ENCODE measurements at regions not wholly inside any gene's neighbourhood (a gene's known extent, or its start where the extent isn't known, plus 50 kb on each side); places are given as distances from the start of the nearest gene placed in this dataset.

DNA sequence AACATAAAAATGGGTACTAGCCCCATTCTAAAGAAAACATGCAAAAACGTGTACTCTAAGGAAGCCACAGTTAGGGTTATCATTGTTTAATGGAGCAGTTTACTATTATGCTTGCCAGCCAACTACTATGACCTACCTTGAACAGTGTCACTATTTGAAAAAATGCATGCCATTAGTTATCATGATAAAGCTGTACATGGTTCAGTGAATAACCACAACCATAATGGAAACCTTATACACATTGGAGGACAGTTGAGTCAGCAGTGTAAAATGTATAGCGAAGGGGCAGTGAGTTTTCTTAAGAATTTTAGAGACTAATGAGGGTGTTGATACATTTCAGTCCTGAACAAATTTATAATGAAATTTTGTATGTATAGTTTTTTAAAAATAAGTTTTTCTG lies 381.9 kb downstream of the GRXCR1 start (continued):
- TF ChIP-seq, protein P1, sequence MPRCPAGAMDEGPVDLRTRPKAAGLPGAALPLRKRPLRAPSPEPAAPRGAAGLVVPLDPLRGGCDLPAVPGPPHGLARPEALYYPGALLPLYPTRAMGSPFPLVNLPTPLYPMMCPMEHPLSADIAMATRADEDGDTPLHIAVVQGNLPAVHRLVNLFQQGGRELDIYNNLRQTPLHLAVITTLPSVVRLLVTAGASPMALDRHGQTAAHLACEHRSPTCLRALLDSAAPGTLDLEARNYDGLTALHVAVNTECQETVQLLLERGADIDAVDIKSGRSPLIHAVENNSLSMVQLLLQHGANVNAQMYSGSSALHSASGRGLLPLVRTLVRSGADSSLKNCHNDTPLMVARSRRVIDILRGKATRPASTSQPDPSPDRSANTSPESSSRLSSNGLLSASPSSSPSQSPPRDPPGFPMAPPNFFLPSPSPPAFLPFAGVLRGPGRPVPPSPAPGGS (CRISPR knock-in tag; IDR thresholded peaks at IDR 0.05): no peak

DNA sequence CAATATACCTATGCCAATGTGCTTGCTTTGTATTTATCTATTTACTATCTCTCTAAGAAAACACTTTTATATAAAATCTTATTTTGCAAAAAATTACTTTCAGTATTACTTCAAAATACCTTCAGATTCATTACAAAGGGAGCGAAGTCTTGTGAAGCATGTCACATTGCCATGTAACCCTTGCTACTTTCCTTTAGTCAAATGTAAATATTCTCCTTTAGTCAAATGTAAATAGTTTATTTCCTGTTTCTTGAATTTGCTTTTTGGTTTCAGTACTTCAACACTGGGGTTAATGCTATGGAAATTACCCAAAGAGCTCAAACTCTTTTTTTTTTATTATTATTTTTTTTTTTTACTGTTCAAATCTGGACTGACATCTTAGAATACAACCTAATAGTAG lies 383.3 kb downstream of the GRXCR1 start:
- Histone ChIP-seq H2AFZ (ENCODE audit: low read length) (no peak overlapping the region), H3K4me3 (replicated peaks in 1 of 3; ENCODE audit: insufficient read depth in 1 of 3, low read depth in 2 of 3, low read length in 3 of 3) (no peak overlapping the region), H3K4me2 (ENCODE audit: low read depth, low read length) (no peak overlapping the region), H3K27ac (ENCODE audit: extremely low read length, insufficient read depth, low read length) (no peak overlapping the region), H3K9ac (ENCODE audit: insufficient read depth, low read depth, low read length) (no peak overlapping the region), H3K79me2 (ENCODE audit: insufficient read depth, low read length) (no peaks in the 10 kb centered on the region), H3K9me3 (ENCODE audit: low read length) (peaks cover 30% of the 10 kb centered on the region), H4K20me1 (ENCODE audit: insufficient read depth, low read length) (no peaks in the 10 kb centered on the region), H3K27me3 (ENCODE audit: control insufficient read depth in 1 of 2, insufficient read depth in 2 of 2, low read length in 2 of 2) (no peaks in the 10 kb centered on the region), H3K4me1 (ENCODE audit: insufficient read depth, low read length) (no peaks in the 10 kb centered on the region), H3K36me3 (replicated peaks in 1 of 2; ENCODE audit: control insufficient read depth in 1 of 2, insufficient read depth in 2 of 2, low read length in 2 of 2) (no peaks in the 10 kb centered on the region)
- 66% methylated on average over 1 of the region's 1 CpG for WGBS (ENCODE audit: low lambda C conversion rate)
- in situ Hi-C loops (cut with HindIII; ENCODE audit: extremely low pct_ligation_motif_present, low pct_unique_long_range_greater_than_20kb) (no loop called here), intact Hi-C loops (cut with micrococcal nuclease; ENCODE audit: unreplicated experiment) (no loop called here)
- no TSS peak for BruUV-seq (replicated peaks)
- ATAC-seq: no peak
- no peak for DNase-seq (ENCODE audit: low spot score)
- ChIA-PET POLR2A (no interaction called here), CTCF (ENCODE audit: low intra/inter-chr PET ratio, low total read pairs) (no interaction called here)
- no peak for FAIRE-seq
- TF ChIP-seq, protein P2, sequence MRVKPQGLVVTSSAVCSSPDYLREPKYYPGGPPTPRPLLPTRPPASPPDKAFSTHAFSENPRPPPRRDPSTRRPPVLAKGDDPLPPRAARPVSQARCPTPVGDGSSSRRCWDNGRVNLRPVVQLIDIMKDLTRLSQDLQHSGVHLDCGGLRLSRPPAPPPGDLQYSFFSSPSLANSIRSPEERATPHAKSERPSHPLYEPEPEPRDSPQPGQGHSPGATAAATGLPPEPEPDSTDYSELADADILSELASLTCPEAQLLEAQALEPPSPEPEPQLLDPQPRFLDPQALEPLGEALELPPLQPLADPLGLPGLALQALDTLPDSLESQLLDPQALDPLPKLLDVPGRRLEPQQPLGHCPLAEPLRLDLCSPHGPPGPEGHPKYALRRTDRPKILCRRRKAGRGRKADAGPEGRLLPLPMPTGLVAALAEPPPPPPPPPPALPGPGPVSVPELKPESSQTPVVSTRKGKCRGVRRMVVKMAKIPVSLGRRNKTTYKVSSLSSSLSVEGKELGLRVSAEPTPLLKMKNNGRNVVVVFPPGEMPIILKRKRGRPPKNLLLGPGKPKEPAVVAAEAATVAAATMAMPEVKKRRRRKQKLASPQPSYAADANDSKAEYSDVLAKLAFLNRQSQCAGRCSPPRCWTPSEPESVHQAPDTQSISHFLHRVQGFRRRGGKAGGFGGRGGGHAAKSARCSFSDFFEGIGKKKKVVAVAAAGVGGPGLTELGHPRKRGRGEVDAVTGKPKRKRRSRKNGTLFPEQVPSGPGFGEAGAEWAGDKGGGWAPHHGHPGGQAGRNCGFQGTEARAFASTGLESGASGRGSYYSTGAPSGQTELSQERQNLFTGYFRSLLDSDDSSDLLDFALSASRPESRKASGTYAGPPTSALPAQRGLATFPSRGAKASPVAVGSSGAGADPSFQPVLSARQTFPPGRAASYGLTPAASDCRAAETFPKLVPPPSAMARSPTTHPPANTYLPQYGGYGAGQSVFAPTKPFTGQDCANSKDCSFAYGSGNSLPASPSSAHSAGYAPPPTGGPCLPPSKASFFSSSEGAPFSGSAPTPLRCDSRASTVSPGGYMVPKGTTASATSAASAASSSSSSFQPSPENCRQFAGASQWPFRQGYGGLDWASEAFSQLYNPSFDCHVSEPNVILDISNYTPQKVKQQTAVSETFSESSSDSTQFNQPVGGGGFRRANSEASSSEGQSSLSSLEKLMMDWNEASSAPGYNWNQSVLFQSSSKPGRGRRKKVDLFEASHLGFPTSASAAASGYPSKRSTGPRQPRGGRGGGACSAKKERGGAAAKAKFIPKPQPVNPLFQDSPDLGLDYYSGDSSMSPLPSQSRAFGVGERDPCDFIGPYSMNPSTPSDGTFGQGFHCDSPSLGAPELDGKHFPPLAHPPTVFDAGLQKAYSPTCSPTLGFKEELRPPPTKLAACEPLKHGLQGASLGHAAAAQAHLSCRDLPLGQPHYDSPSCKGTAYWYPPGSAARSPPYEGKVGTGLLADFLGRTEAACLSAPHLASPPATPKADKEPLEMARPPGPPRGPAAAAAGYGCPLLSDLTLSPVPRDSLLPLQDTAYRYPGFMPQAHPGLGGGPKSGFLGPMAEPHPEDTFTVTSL (CRISPR knock-in tag; IDR thresholded peaks at IDR 0.05; ENCODE audit: borderline replicate concordance): no peak
- TF ChIP-seq ERF (CRISPR knock-in tag; IDR thresholded peaks at IDR 0.05) (no peak), NCOA5 (CRISPR knock-in tag; IDR thresholded peaks at IDR 0.05) (no peak), MBNL3 (CRISPR knock-in tag; conservative IDR thresholded peaks at IDR 0.05) (no peak), HIVEP1 (CRISPR knock-in tag; IDR thresholded peaks at IDR 0.05) (no peak), BHLHE40 (IDR thresholded peaks at IDR 0.05; ENCODE audit: low read length) (no peak), ZNF816 (CRISPR knock-in tag; IDR thresholded peaks at IDR 0.05; ENCODE audit: borderline replicate concordance) (no peak), KDM6A (CRISPR knock-in tag; IDR thresholded peaks at IDR 0.05; ENCODE audit: low read depth) (no peak), SMC3 (IDR thresholded peaks at IDR 0.05; ENCODE audit: low read length) (no peak), ZNF788 (CRISPR knock-in tag; IDR thresholded peaks at IDR 0.05; ENCODE audit: borderline replicate concordance) (no peak), TCF7 (IDR thresholded peaks at IDR 0.05; ENCODE audit: low read depth) (no peak), ZNF34 (CRISPR knock-in tag; IDR thresholded peaks at IDR 0.05; ENCODE audit: borderline replicate concordance) (no peak)
- TF ChIP-seq, protein P3, sequence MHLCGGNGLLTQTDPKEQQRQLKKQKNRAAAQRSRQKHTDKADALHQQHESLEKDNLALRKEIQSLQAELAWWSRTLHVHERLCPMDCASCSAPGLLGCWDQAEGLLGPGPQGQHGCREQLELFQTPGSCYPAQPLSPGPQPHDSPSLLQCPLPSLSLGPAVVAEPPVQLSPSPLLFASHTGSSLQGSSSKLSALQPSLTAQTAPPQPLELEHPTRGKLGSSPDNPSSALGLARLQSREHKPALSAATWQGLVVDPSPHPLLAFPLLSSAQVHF (CRISPR knock-in tag; IDR thresholded peaks at IDR 0.05): no peak
- TF ChIP-seq, protein P4, sequence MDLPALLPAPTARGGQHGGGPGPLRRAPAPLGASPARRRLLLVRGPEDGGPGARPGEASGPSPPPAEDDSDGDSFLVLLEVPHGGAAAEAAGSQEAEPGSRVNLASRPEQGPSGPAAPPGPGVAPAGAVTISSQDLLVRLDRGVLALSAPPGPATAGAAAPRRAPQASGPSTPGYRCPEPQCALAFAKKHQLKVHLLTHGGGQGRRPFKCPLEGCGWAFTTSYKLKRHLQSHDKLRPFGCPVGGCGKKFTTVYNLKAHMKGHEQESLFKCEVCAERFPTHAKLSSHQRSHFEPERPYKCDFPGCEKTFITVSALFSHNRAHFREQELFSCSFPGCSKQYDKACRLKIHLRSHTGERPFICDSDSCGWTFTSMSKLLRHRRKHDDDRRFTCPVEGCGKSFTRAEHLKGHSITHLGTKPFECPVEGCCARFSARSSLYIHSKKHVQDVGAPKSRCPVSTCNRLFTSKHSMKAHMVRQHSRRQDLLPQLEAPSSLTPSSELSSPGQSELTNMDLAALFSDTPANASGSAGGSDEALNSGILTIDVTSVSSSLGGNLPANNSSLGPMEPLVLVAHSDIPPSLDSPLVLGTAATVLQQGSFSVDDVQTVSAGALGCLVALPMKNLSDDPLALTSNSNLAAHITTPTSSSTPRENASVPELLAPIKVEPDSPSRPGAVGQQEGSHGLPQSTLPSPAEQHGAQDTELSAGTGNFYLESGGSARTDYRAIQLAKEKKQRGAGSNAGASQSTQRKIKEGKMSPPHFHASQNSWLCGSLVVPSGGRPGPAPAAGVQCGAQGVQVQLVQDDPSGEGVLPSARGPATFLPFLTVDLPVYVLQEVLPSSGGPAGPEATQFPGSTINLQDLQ (CRISPR knock-in tag; IDR thresholded peaks at IDR 0.05): no peak

All from HepG2 (cell line).